B cell (primary cell): ENCODE measurements at regions not wholly inside any gene's neighbourhood (a gene's known extent, or its start where the extent isn't known, plus 50 kb on each side); places are given as distances from the start of the nearest gene placed in this dataset.

Source experiments
- ATAC-seq: fragments of 200-7000 bp; cut with Tn5 transposase; one replicate; pipeline ENCODE4 v1.10.0; 2021; ENCODE audit warnings: low read depth, mild to moderate bottlenecking, moderate number of reproducible peaks, moderate library complexity
- CTCF ChIA-PET: fragments of 350-600 bp; sonication (Branson Sonifier 250); formaldehyde crosslinking; loops from one replicate; lab custom pipeline; 2021; ENCODE audit warnings: antibody characterized with exemption, inconsistent platforms; lab: Charles Lee
- POLR2A ChIA-PET: fragments of 350-600 bp; sonication (Branson Sonifier 250); formaldehyde crosslinking; loops from one replicate; lab custom pipeline; 2021; ENCODE audit warnings: antibody characterized with exemption; lab: Charles Lee
- DNase-seq: peaks from one replicate; pipeline ENCODE4 v3.0.0; 2013
- H2AFZ ChIP-seq: 2 replicates; pipeline ENCODE4 v1.6.1; 2012; ENCODE audit warnings: mild to moderate bottlenecking, low read depth, low read length; ENCODE audit not compliant: insufficient read depth, poor library complexity, severe bottlenecking
- H3K27ac ChIP-seq, 2 donors: 1 replicate in 1 of 2; 2 replicates in 1 of 2; pipeline ENCODE4 v1.5.1; 2012 to 2013; ENCODE audit warnings: low read length in 2 of 2, mild to moderate bottlenecking in 2 of 2, moderate library complexity in 1 of 2
- H3K27me3 ChIP-seq, 4 experiments: fragments of 200-600 bp in 1 of 4; sonication (generic) in 1 of 4; replicated peaks in 1 of 4; 1 replicate in 2 of 4; 2 replicates in 2 of 4; pipeline versions ENCODE4 v1.6.1 to v1.7.0; 2013 to 2016; ENCODE audit warnings: low read length in 3 of 4, mild to moderate bottlenecking in 2 of 4, mixed read lengths in 1 of 4, moderate library complexity in 1 of 4; ENCODE audit not compliant: insufficient read depth in 4 of 4, control insufficient read depth in 3 of 4; ENCODE audit errors: control extremely low read depth in 1 of 4
- H3K36me3 ChIP-seq, 2 experiments: replicated peaks in 1 of 2; 1 replicate in 1 of 2; 2 replicates in 1 of 2; pipeline versions ENCODE4 v1.6.1 to v1.7.1; 2013; ENCODE audit warnings: low read length in 1 of 2; ENCODE audit not compliant: insufficient read depth in 2 of 2, control insufficient read depth in 1 of 2; ENCODE audit errors: control extremely low read depth in 1 of 2, extremely low read depth in 1 of 2
- H3K4me1 ChIP-seq, 2 donors: fragments of 200-600 bp in 1 of 2; sonication (generic) in 1 of 2; 1 replicate in 1 of 2; 2 replicates in 1 of 2; pipeline versions ENCODE4 v1.5.1 to v1.6.1; 2013 to 2017; ENCODE audit warnings: low read length in 2 of 2; ENCODE audit not compliant: control insufficient read depth in 2 of 2, insufficient read depth in 2 of 2
- H3K4me2 ChIP-seq: replicated peaks from 2 replicates; pipeline ENCODE3; 2012; ENCODE audit warnings: mild to moderate bottlenecking, low read depth, low read length; ENCODE audit not compliant: poor library complexity, severe bottlenecking
- H3K4me3 ChIP-seq, 5 experiments: fragments of 200-600 bp in 1 of 5; sonication (generic) in 1 of 5; 1 replicate in 3 of 5; 2 replicates in 2 of 5; pipeline versions ENCODE4 v1.5.1 to v1.7.0; 2011 to 2016; ENCODE audit warnings: low read length in 4 of 5, mild to moderate bottlenecking in 4 of 5, low read depth in 2 of 5, control low read depth in 1 of 5, moderate library complexity in 1 of 5; ENCODE audit not compliant: insufficient read depth in 1 of 5; ENCODE audit errors: control extremely low read depth in 1 of 5, extremely low read depth in 1 of 5
- H3K79me2 ChIP-seq: fragments of 200-600 bp; sonication (generic); one replicate; pipeline ENCODE4 v1.6.0; 2016; ENCODE audit warnings: low read length; ENCODE audit not compliant: control insufficient read depth, insufficient read depth
- H3K9ac ChIP-seq: fragments of 200-600 bp; sonication (generic); 2 replicates; pipeline ENCODE4 v1.6.1; 2017; ENCODE audit warnings: mild to moderate bottlenecking, low read length, moderate library complexity
- H3K9me3 ChIP-seq, 3 donors: one replicate each; pipeline versions ENCODE4 v1.6.1 to v1.7.1; 2013; ENCODE audit warnings: low read length in 2 of 3; ENCODE audit not compliant: control insufficient read depth in 2 of 3, insufficient read depth in 1 of 3; ENCODE audit errors: control extremely low read depth in 1 of 3
- H4K20me1 ChIP-seq: 2 replicates; pipeline ENCODE4 v1.6.0; 2012; ENCODE audit warnings: mild to moderate bottlenecking, low read length; ENCODE audit not compliant: insufficient read depth, control insufficient read depth, poor library complexity, severe bottlenecking
- H3K27ac Mint-ChIP-seq: one replicate; pipeline ENCODE4 v1.8.0; 2021; ENCODE audit warnings: mixed read lengths
- H3K27me3 Mint-ChIP-seq: one replicate; pipeline ENCODE4 v1.8.0; 2021; ENCODE audit warnings: mixed read lengths
- H3K4me1 Mint-ChIP-seq: one replicate; pipeline ENCODE4 v1.8.0; 2021; ENCODE audit warnings: mixed read lengths
- H3K4me3 Mint-ChIP-seq: one replicate; pipeline ENCODE4 v1.8.0; 2021; ENCODE audit warnings: mixed read lengths
- H3K9me3 Mint-ChIP-seq: one replicate; pipeline ENCODE4 v1.8.0; 2022; ENCODE audit warnings: mixed read lengths; ENCODE audit not compliant: insufficient read depth
- EZH2 ChIP-seq: IDR thresholded peaks from 2 replicates; pipeline ENCODE4 v1.6.1; 2012; ENCODE audit warnings: borderline replicate concordance, low read depth, mild to moderate bottlenecking, moderate library complexity, low read length; ENCODE audit not compliant: insufficient read depth, poor library complexity, severe bottlenecking
- WGBS: methylation state at CpG from one replicate; pipeline ENCODE4 v1.1.5; 2013; ENCODE audit warnings: missing lambda C conversion rate; ENCODE audit not compliant: insufficient coverage; 5-methylcytosine and 5-hydroxymethylcytosine counted together
- intact Hi-C: fragments of 100-400 bp; cut with micrococcal nuclease; formaldehyde crosslinking; loops from one replicate; pipeline ENCODE4 v1.10.0; 2022
- TF ChIP-seq, protein P1 (sequence below): fragments of 200-600 bp; IDR thresholded peaks from one replicate; pipeline ENCODE4 v1.8.0; 2022; ENCODE audit warnings: antibody characterized with exemption, mild to moderate bottlenecking

DNA sequence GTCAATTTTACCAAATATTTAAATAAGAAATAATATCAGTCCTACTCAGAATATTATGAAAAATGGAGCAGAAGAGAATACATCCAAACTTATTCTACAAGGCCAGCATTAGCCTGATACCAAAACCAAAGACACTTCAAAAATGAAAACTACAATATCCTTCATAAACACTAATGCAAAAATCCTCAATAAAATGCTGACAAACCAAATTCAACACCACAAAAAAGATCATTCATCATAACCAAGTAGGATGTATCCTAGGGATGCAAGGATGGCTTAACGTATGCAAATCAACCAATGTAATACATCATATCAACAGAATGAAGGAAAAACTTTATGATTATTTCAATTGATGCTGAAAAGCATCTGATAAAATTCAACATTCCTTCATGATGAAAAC, 352.4 kb upstream of the ADGRB3 start:
- Histone ChIP-seq H3K79me2 (no peaks in the 10 kb centered on the region), H2AFZ (no peak overlapping the region), H4K20me1 (no peaks in the 10 kb centered on the region), H3K4me3 (no peak overlapping the region), H3K36me3 (no peaks in the 10 kb centered on the region), H3K9me3 (peaks cover 0 to 4% (median 0%) of the 10 kb centered on the region in 3 donors), H3K4me2 (no peak overlapping the region), H3K4me1 (no peaks in the 10 kb centered on the region), H3K27ac (no peak overlapping the region), H3K27me3 (no peaks in the 10 kb centered on the region), H3K9ac (no peak overlapping the region)
- Mint-ChIP-seq H3K27me3 (no peaks in the 10 kb centered on the region), H3K4me3 (no peak overlapping the region), H3K4me1 (no peaks in the 10 kb centered on the region), H3K9me3 (peaks cover 6% of the 10 kb centered on the region), H3K27ac (no peak overlapping the region)
- ATAC-seq (no peak), DNase-seq (no peak)
- ChIA-PET POLR2A (no interaction called here), CTCF (no interaction called here)
- no CpG with 5 or more reads among the region's 1 CpG for WGBS
- TF ChIP-seq EZH2, result no peak
- TF ChIP-seq, protein P1, sequence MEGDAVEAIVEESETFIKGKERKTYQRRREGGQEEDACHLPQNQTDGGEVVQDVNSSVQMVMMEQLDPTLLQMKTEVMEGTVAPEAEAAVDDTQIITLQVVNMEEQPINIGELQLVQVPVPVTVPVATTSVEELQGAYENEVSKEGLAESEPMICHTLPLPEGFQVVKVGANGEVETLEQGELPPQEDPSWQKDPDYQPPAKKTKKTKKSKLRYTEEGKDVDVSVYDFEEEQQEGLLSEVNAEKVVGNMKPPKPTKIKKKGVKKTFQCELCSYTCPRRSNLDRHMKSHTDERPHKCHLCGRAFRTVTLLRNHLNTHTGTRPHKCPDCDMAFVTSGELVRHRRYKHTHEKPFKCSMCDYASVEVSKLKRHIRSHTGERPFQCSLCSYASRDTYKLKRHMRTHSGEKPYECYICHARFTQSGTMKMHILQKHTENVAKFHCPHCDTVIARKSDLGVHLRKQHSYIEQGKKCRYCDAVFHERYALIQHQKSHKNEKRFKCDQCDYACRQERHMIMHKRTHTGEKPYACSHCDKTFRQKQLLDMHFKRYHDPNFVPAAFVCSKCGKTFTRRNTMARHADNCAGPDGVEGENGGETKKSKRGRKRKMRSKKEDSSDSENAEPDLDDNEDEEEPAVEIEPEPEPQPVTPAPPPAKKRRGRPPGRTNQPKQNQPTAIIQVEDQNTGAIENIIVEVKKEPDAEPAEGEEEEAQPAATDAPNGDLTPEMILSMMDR, result no peak
- intact Hi-C loops, result no loop called here

DNA sequence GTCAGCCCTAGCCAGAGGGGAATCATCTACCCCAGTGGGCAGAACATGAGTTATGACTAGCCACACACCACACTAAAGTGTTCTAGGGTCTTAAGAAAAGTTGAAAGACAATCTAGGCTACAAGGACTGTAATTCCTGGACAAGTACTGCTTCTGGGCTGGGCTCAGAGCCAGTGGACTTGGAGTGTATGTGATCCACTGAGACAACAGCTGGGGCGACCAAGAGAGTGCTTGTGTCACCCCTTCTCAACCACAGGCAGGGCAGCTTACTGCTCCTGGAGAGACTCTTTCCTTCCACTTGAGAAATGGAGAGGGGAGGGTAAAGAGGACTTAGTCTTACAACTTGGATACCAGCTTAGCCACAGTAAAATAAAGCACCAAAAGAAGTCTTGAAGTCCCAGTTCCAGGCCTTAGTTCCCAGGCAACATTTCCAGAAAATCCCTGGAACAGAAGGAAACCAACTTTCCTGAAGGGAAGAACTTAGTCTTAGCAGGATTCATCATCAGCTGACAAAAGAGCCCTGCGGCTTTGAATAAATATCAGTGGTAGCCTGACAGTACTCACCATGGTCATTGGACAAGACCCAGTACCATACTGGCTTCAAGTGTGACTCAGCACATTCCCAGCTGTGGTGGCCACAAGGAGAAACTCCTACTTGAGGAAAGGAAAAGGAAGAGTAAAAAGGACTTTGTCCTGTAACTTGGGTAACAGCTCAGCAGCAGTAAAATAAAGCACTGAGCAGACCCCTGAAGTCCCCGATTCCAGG, 355.1 kb upstream of the ADGRB3 start:
- Mint-ChIP-seq H3K4me1 (no peaks in the 10 kb centered on the region), H3K4me3 (no peak overlapping the region), H3K9me3 (peaks cover 6% of the 10 kb centered on the region), H3K27ac (no peak overlapping the region), H3K27me3 (no peaks in the 10 kb centered on the region)
- ATAC-seq, result no peak
- H3K36me3 ChIP-seq, result no peaks in the 10 kb centered on the region
- H2AFZ ChIP-seq, result no peak overlapping the region
- ChIA-PET POLR2A (no interaction called here), CTCF (no interaction called here)
- H3K4me2 ChIP-seq, result no peak overlapping the region
- TF ChIP-seq, protein P1, result no peak
- TF ChIP-seq EZH2, result no peak
- H3K9ac ChIP-seq, result no peak overlapping the region
- intact Hi-C loops, result no loop called here
- no peaks in the 10 kb centered on the region for H3K79me2 ChIP-seq
- H3K27ac ChIP-seq, result no peak overlapping the region
- no peaks in the 10 kb centered on the region for H3K27me3 ChIP-seq
- H3K4me1 ChIP-seq, result no peaks in the 10 kb centered on the region
- 100% methylated on average over 2 of the region's 3 CpGs for WGBS
- H3K4me3 ChIP-seq, result no peak overlapping the region
- peaks cover 0 to 4% (median 0%) of the 10 kb centered on the region in 3 donors for H3K9me3 ChIP-seq
- H4K20me1 ChIP-seq, result no peaks in the 10 kb centered on the region
- DNase-seq, result no peak
